MM.1S (cell line): ENCODE measurements at regions not wholly inside any gene's neighbourhood (a gene's known extent, or its start where the extent isn't known, plus 50 kb on each side); places are given as distances from the start of the nearest gene placed in this dataset.
"Not testable (repeated sequence)": the region's sequence is repeated elsewhere in the genome, so short reads cannot be mapped to it uniquely, and the experiment has no call there.

Source experiments
- EZH2 ChIP-seq: fragments of 300-600 bp; sonication (generic); optimal IDR thresholded peaks from 2 replicates; pipeline ENCODE3; 2017; ENCODE audit warnings: low read depth, mild to moderate bottlenecking, antibody characterized with exemption, low read length, mixed read lengths
- EZH2phosphoT487 ChIP-seq: fragments of 300-600 bp; sonication (generic); IDR thresholded peaks from 2 replicates; pipeline ENCODE4 v1.6.1; 2018; ENCODE audit warnings: antibody characterized with exemption, low read length
- TF ChIP-seq, protein P1 (sequence below): fragments of 300-600 bp; sonication (generic); IDR thresholded peaks from 2 replicates; pipeline ENCODE4 v1.5.1; 2016; ENCODE audit warnings: antibody characterized with exemption, low read length, mixed read lengths

DNA sequence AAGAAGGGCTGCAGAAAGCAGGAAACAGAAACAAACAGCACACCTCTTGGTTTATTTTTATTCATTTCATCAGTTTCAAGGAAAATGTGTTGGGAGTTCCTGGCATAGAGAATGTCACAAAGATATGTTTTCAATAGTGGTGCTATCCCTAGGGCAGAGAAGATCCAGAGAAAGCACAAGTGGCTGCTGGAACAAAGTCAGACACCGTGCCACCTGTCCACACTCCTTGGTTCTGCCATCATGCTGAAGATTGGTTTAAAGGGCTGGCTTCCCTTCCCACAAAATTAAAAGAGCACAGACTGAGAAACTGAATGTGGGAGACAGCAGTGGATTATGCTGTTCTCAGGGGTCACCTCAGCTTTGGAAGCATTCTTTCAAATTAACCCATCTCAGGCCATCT, 2735.7 kb downstream of the RPIA start:
- TF ChIP-seq, protein P1, sequence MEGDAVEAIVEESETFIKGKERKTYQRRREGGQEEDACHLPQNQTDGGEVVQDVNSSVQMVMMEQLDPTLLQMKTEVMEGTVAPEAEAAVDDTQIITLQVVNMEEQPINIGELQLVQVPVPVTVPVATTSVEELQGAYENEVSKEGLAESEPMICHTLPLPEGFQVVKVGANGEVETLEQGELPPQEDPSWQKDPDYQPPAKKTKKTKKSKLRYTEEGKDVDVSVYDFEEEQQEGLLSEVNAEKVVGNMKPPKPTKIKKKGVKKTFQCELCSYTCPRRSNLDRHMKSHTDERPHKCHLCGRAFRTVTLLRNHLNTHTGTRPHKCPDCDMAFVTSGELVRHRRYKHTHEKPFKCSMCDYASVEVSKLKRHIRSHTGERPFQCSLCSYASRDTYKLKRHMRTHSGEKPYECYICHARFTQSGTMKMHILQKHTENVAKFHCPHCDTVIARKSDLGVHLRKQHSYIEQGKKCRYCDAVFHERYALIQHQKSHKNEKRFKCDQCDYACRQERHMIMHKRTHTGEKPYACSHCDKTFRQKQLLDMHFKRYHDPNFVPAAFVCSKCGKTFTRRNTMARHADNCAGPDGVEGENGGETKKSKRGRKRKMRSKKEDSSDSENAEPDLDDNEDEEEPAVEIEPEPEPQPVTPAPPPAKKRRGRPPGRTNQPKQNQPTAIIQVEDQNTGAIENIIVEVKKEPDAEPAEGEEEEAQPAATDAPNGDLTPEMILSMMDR: not testable (repeated sequence)
- TF ChIP-seq EZH2, EZH2phosphoT487: not testable (repeated sequence)
